Stimulated activated CD4-positive, alpha-beta T cell treated with anti-CD3 and anti-CD28 coated beads, Interleukin-12 subunit alpha, Interleukin-12 subunit beta, amount 100 ng/mL, for 48 hours (primary cell): ENCODE measurements at regions not wholly inside any gene's neighbourhood (a gene's known extent, or its start where the extent isn't known, plus 50 kb on each side); places are given as distances from the start of the nearest gene placed in this dataset.
"Not testable (repeated sequence)": the region's sequence is repeated elsewhere in the genome, so short reads cannot be mapped to it uniquely, and the experiment has no call there.

Experiments
- DNase-seq, 3 donors: peaks; one replicate each; pipeline ENCODE4 v3.0.0-alpha.2; 2020; ENCODE audit warnings: low read depth in 2 of 3, low spot score in 1 of 3

DNA sequence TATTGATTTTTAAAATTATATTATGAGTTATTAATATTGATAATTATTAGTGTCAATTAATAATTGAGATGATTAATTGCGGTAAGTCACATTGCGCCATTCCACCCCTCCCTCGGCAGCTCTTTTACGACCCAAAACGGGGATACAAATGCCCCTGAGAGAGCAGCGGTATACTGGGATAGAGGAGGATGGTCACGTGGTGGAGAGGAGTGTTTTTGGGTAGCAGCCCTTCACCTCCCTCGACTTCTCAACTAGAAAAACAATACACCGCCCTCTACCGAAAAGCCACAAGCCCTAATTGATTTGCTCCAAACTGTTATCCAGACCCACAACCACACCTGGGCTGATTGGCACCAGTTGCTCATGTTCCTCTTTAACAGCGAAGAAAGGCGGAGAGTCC lies 71.0 kb downstream of the DAPL1 start:
- DNase-seq, result not testable (repeated sequence)

DNA sequence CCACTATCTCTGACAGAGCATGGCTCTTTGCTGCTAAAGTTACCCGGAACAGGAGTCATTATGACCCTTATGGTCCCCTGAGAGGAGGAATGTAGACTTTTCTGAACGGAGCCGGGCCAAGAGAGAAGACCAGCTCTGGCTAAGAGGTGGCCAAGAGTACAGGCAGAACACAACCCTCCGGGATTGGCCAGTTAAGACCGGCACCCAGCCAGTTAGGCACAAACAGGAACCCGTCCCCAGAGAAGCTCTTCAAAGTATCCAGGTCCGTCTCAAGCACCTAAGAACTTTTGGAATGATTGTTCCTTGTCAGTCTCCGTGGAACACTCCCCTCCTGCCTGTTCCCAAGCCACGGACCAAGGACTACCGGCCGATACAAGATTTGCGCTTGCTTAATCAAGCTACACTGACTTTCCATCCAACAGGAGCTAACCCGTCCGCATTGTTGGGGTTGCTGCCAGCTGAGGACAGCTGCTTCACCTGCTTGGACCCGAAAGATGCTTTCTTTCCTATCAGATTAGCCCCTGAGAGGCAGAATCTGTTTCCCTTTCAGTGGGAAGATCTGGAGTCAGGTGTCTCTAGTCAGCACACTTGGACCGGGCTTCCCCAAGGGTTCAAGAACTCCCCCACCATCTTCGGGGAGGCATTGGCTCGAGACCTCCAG lies 72.5 kb downstream of the DAPL1 start:
- DNase-seq, result not testable (repeated sequence)

DNA sequence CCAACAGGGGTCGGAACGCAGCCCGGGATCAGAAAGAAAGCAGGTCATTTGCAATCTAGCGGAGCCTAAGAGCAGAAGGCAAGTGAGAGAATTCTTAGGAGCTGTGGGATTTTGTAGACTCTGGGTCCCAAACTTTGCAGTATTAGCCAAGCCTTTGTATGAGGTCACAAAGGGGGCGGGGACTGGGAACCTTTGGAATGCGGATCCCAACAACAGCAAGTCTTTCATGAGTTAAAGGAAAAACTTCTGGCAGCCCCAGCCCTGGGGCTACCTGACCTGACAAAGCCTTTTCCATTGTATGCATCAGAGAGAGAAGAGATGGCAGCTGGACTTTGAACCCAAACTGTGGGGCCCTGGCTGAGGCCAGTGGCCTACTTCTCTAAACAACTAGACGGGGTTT lies 73.3 kb downstream of the DAPL1 start:
- DNase-seq, result not testable (repeated sequence)

DNA sequence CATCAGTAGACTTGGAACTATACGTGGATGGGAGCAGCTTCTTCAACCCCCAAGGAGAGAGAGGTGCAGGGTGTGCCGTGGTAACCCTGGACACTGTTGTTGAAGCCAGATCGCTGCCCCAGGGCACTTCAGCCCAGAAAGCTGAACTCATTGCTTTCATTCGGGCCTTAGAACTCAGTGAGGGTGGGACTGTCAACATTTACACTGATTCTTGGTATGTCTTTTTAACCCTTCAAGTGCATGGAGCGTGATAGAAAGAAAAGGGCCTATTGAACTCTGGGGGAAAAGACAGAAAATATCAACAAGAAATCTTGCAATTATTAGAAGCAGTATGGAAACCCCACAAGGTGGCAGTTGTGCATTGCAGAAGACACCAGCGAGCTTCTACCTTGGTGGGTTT lies 74.0 kb downstream of the DAPL1 start:
- DNase-seq, result not testable (repeated sequence)

DNA sequence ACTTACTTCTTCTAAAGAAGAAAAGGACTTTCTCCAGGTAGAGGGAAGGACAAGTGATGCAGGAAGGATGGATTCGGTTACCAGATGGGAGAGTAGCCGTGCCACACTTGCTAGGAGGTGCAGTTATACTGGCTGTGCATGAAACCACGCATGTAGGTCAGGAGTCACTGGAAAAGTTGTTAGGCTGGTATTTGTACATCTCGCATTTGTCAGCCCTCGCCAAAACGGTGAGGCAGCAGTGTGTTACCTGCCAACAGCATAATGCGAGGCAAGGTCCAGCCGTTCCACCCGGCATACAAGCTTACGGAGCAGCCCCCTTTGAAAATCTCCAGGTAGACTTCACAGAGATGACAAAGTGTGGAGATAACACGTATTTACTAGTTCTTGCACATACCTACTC lies 74.5 kb downstream of the DAPL1 start:
- DNase-seq, result not testable (repeated sequence)

DNA sequence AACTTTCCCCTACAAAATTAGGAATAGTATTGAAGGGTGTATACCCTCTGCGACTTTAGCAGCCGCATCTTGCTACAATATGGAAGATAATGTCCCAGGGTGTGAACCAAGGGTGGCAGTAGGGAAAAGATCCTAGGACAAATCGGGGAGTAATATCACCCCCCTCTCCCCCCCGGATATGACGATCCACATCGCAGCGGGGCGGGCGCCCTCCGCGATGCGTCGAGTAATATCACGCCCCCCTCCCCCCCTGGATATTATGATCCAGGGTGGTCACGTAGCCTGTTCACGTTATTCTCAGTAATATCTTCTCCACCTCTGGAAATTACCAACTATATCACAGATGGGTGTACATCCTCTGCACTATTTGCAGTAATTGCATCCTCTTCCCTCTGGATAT lies 82.9 kb downstream of the DAPL1 start:
- no peak for DNase-seq

DNA sequence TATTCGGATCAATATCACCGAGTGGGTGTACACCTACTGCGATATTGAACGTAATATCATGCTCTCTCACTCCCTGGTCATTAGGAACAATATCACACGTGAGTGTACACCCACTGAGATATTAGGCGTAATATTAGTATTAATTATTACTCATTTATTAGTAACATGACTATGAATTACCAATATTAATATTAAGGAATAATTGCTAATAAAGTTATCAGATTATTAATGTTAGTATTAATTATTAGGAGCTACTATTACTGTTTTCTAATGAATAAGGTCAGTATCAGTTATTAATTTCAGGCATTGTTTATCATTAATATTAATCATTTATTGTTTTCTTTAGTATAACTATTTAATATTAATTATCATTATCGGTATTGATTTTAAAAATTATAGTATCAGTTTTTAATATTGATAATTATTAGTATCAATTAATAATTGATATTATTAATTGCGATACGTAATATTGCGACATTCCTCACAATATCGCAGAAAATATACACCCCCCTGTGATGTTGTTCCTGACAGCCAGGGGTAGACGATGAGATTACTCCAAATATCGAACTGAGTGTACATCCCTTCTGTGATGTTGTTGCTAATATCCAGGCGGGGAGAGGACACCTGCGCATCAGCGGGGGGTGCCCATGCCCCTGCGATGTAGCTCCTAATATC lies 84.2 kb downstream of the DAPL1 start:
- DNase-seq, result no peak

DNA sequence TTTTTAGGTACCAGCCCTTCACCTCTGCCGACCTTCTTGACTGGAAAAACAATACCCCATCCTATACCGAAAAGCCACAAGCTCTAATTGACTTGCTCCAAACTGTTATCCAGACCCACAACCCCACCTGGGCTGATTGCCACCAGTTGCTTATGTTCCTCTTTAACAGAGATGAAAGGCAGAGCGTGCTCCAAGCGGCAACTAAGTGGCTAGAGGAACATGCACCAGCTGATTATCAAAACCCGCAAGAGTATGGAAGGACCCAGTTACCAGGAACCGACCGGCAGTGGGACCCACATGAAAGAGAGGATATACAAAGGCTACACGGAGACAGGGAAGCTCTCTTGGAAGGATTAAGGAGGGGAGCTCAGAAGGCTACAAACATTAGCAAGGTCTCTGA lies 86.1 kb upstream of the TANC1 start:
- DNase-seq, result no peak

DNA sequence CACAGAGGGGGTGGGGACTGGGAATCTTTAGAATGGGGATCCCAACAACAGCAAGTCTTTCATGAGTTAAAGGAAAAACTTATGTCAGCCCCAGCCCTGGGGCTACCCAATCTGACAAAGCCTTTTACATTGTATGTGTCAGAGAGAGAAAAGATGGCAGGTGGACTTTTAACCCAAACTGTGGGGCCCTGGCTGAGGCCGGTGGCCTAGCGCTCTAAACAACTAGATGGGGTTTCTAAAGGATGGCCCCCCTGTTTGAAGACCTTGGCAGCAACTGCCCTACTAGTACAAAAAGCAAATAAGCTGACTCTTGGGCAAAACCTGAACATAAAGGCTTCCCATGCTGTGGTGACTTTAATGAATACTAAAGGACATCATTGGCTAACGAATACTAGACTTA lies 83.9 kb upstream of the TANC1 start:
- not testable (repeated sequence) for DNase-seq

DNA sequence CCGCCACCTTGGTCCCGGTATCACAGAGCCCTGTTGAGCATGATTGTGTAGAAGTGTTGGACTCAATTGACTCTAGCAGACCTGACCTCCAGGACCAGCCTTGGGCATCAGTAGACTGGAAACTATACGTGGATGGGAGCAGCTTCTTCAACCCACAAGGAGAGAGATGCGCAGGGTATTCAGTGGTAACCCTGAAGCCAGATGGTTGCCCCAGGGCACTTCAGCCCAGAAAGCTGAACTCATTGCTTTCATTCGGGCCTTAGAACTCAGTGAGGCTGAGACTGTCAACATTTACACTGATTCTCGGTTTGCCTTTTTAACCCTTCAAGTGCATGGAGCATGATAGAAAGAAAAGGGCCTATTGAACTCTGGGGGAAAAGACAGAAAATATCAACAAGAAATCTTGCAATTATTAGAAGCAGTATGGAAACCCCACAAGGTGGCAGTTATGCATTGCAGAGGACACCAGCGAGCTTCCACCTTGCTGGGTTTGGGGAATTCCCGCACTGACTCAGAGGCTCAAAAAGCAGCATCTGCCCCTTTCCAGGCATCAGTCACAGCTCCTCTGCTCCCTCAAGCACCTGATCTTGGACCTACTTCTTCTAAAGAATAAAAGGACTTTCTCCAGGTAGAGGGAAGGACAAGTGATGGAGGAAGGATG lies 83.3 kb upstream of the TANC1 start:
- DNase-seq, result peak; percentile 12 to 43 (median 24)

DNA sequence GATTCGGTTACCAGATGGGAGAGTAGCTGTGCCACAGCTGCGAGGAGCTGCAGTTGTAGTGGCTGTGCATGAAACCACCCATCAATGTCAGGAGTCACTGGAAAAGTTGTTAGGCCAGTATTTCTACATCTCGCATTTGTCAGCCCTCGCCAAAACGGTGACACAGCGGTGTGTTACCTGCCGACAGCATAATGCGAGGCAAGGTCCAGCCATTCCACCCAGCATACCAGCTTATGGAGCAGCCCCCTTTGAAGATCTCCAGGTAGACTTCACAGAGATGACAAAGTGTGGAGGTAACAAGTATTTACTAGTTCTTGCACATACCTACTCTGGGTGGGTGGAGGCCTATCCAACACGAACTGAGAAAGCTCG lies 82.8 kb upstream of the TANC1 start:
- DNase-seq, result not testable (repeated sequence)

DNA sequence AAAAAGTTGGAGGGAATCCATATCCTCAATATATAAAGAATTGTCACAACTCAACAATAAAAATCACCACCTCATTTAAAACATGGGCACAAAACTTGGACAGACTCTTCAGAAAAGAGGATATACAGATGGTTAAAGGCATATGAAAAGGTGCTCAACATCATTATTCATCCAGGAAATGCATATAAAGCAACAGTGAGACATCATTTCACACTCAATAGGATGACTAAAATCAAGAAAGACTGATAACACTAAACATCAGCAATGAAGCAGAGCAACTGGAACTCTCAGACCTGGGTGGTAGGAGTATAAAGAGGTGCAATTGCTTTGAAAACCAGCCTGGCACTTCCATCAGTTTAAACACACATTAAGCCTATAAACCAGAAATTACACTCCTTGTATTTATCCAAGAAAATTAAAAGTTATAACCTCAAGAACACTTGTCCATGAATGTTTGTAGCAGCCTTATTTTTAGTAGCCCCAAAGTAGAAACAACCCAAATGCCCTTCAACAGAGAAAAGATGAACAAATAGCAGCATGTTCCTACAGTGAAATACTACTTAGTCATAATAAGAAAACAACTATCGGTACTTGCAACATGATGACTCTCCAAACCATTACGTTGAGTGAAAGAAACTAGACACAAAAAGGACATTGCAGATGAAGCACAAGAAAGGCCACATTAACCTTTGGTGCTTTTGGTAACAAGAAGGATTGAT lies 79.1 kb upstream of the TANC1 start:
- DNase-seq, result no peak

DNA sequence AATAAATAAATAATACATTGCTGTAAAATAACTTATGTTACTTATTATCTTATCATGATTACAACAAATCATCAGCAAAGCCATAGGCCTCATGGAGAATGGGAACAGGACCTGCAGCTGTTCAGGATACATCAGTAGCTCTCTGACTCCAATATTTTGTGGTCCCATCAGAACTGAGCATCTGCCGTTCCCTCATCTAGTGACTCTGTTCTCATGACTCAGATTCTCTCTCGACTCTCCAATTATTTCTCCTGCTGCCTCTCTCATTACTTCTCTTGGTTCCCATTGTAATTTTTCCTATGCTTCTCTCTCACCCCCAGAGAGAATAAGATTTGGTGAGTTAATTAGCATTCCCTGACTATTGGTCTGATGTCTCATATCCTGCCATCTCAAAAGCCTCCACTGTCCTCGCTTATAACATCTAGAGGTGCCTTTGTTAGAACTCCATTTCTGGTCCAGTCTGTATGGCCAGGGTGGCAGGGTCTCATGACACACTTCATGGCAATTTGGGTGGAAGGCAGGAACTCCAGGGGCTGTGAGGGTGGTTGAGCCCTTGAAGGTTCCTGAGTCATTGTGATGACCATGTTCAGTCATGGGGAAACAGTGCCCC lies 78.0 kb upstream of the TANC1 start:
- DNase-seq, result no peak

DNA sequence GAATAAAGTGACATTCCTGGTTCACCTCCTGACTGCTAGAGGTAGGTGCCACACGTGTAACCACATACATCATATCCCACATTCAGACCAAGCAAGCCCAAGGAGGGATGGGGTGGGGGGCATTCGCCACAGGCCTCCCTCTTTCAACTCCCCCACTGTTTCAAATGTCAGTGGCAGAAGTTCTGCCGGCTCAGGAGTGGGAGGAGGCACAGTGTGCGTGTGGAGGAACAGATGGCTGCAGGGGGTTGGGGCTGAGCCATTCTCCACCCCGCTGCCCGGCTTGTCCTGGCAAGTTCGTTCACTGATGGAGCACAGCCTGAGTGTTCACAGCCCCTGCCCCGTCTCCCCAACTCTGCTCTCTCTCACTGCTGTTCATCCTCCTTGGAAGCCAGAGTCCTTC lies 75.4 kb upstream of the TANC1 start:
- DNase-seq, result no peak

DNA sequence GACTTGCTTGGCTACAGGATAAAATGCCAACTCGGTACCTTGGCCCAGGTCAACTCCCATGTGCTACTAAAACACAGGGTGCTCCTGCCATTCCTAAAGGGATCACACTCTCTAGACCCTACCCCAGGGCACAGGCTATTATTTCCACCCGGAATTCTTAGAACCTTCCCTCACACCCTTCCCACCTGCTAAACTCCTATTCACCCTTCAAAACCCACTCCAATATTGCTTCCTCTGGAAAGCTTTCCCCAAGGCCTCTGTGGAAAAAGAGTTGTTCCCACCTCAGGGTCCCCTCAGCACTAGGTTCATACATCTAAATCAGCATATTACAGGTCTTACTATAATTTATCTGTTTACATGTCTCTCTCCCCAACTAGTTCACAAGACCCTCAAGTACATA lies 75.0 kb upstream of the TANC1 start:
- DNase-seq, result no peak

DNA sequence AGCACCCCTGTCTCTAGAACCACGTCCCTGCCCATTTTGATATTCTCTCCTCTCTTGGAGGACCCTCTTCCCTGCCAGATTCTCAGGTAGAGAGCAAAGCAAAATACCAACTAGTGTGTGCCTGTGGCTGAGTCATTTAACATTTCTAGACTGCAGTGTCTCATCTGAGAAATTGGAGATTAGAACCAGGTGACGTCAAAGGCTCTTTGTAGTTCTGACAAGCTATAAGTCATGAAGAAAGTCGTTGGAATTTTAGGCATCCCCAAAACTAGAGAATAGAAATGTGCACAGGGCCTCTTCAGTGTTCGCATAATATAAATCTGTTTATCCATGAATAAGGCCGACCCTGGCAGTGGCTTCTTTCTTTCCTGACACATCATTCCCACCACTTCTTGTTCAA lies 74.4 kb upstream of the TANC1 start:
- no peak for DNase-seq

DNA sequence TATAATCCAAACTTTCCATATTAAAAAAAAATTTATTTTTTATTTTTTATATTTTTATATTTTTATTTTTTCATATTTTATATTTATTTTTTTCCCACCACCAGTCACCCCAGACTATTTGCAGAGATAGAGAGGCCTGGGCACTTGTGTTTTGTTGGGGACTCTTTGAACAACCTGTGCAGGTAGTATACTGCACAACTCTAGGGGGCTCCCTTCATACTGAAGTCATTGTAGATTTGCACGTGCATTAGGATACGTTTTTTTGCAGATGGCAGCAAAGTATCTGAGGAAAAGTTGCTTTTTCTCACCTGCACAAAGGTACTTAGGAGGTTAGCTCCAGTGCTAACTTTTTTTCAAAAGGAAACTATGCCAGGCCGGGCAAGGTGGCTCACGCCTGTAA lies 73.9 kb upstream of the TANC1 start:
- DNase-seq, result no peak

DNA sequence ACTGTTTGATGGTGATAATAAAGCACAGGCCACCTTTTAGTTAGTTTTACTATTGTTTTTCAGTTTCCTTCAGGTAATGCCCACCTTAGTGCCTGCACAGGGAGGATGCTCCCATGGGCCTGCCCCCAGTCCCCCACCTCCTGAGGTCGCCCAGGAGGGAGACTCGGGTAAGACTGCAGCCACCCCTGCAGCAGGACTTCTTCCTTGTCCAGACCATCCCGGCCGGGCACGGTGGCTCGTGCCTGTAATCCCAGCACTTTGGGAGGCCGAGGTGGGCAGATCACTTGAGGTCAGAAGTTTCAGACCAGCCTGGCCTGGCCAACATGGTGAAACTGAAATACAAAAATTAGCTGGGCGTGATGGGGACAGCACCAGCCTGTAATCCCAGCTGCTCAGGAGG lies 68.1 kb upstream of the TANC1 start:
- no peak for DNase-seq

DNA sequence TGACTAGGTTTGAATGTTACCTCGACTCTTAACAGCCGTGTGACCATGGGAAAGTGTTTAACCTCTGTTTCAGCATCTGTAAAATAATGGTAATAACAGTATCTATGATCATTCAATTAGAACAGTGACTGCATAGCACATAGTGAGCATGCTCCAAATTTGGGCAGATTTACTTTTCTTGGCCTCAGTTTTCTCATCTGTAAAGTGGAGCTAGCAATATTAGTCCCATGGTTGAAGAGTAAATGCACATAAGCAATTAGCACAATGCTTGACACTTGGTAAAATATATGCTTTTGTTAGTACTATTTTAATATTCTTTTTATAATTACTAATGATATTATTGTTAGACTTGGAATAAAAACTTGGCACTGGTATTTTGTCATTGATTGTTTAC lies 66.4 kb upstream of the TANC1 start:
- DNase-seq, result no peak

DNA sequence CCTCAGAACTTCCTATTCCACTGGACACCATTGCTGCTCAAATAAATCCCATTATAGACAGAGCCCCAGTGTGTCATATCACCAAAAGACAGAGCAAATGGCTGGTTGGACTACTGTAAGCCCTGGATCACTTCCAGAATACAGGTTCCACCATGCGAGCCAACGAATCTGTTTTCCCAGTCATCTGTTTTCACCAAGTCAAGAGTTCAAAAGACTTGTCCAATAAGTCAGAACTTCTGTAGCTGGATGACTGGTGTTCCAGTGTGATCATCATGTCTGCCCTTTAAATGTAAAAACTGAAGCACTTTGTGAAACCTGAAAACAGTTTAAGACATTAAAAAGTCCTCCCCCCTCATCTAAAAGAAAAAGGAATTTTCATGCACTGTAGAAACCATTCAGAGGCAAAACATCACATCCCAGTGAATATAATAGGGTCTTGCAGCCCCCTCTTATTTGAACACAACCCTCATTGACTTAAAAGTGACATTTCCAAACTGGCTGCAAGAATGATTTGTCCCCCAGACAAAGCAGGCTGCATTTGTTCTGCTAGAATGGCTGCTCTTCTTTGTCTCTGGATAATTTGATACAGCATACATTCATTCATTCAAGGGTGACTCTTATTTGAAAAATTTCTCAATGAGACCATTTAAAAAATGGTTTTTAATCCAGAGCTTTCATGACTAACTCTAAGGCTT lies 64.6 kb upstream of the TANC1 start:
- DNase-seq, result no peak

DNA sequence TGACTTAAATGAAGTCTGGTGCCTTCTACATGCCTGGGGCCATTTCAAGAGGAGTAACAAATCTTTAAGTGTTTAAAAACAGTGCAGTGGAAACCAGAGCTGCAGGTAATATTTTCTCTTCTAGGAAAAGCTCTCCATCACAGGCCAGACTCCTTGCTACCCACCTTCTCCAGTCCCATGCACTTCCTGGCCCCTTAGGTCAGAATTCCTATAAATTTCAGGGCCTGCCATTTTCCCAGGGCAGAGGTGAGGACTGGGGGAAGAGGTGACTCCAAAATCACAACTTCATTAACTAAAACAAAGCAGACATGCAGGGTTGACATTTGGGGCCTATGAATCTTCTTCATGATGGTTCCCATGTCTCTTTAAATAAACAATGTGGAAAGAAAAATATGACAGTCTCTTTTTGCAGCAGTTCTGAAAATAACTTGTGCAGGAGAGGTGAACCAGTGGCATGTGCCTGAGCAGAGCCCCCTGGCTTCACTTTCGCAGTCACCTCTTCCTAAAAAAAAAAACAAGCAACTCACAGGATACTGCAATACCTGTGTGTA lies 63.7 kb upstream of the TANC1 start:
- DNase-seq, result no peak
